NCI-H1417 (cell line): ENCODE measurements at regions not wholly inside any gene's neighbourhood (a gene's known extent, or its start where the extent isn't known, plus 50 kb on each side); places are given as distances from the start of the nearest gene placed in this dataset.
"Not testable (repeated sequence)": the region's sequence is repeated elsewhere in the genome, so short reads cannot be mapped to it uniquely, and the experiment has no call there.

ENCODE experiments used
- DNase-seq, 3 experiments: peaks; one replicate each; lab custom pipeline; 2025; lab: John Stamatoyannopoulos, UW

- DNase-seq = not testable (repeated sequence)
Observed at GRCh38 chr4:159030297-159030696, 72.6 kb upstream of the RAPGEF2 start.

- peak in 2 of 3 experiments; percentile 20 to 68 for DNase-seq
Observed at GRCh38 chr4:159035570-159035969, 67.3 kb upstream of the RAPGEF2 start.

- DNase-seq = peak in 1 of 3 experiments; percentile 13
Observed at GRCh38 chr4:159038536-159038935, 64.3 kb upstream of the RAPGEF2 start.

- DNase-seq = no peak
Observed at GRCh38 chr4:159041054-159042034, 61.5 kb upstream of the RAPGEF2 start.

GRCh38 chr4:159042097-159042605 is 60.7 kb upstream of the RAPGEF2 start:
- DNase-seq = no peak

GRCh38 chr4:159042868-159043267 is 60.0 kb upstream of the RAPGEF2 start:
- DNase-seq = no peak

GRCh38 chr4:159043861-159044260 is 59.0 kb upstream of the RAPGEF2 start:
- no peak for DNase-seq

GRCh38 chr4:159045321-159045720 is 57.6 kb upstream of the RAPGEF2 start:
- no peak for DNase-seq

- no peak for DNase-seq
Observed at GRCh38 chr4:159046683-159047082, 56.2 kb upstream of the RAPGEF2 start.

GRCh38 chr4:159047478-159048165 is 55.3 kb upstream of the RAPGEF2 start:
- DNase-seq = peak in 1 of 3 experiments; percentile 55

GRCh38 chr4:159048166-159048886 is 54.6 kb upstream of the RAPGEF2 start:
- DNase-seq = peak in 2 of 3 experiments; percentile 85 to 95

GRCh38 chr4:159049780-159050375 is 53.0 kb upstream of the RAPGEF2 start:
- peak in 2 of 3 experiments; percentile 28 to 74 for DNase-seq

- no peak for DNase-seq
Observed at GRCh38 chr4:159051245-159052071, 51.4 kb upstream of the RAPGEF2 start.

- no peak for DNase-seq
Observed at GRCh38 chr4:159052315-159052714, 50.6 kb upstream of the RAPGEF2 start.
